NCI-H2107 treated with DMSO at 0.1 percent for 48 hours (cell line): ENCODE measurements at regions not wholly inside any gene's neighbourhood (a gene's known extent, or its start where the extent isn't known, plus 50 kb on each side); places are given as distances from the start of the nearest gene placed in this dataset.

Experiments used
- DNase-seq: peaks from one replicate; lab custom pipeline; 2025; ENCODE audit not compliant: unreplicated experiment; lab: John Stamatoyannopoulos, UW

DNA sequence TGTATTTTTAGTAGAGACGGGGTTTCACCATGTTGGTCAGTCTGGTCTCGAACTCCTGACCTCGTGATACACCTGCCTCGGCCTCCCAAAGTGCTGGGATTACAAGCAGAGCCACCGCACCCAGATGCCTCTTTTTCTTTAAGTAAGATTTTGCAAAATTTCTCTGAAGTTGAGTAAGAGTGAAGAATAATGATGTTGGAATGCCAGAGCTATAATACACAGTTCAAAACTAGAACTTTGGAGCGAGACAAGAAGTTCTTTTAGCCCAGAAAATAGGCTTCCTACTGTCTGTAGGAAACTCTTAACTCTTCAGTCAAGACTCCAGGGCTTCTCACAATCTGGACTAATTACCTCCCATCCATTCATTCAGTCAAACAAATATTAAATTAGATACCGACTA is 51.4 kb downstream of the MARCHF4 start:
- DNase-seq, result no peak

DNA sequence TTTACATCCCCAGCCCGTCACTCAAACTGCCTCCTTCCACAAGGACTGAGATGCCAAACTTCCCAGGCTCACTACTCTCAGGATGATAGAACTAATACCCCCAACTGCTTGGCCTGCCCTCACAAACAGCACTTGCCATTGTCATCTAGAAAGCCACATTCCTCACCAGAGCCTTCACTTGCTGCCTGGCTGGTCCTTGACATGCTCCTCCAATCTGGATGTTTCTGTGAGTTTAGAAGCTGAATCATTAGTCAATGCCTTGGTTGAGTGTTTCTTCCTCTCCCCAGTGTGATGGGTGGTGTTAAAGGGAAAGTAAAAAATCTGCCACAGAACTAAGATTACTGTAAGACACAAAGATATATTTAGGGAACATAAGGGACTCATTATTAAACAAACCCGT is 52.5 kb downstream of the MARCHF4 start:
- DNase-seq, result no peak

DNA sequence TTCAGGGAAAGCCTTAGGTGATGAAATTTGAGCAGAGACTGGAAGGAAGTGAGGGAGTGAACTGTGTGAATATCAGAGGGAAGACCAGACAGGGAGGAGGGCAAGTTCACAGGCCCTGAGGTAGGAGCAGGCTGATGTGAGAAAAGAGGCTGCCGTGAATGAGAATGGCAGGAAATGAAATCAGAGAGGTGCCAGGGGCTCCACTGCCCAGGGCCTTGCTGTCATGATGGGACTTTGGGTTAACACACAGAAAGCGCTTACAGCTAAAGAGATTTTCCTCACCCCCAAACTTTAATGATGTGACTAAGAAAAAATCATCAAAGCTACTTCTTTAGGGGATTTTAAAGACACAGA is 53.8 kb downstream of the MARCHF4 start:
- DNase-seq, result no peak

DNA sequence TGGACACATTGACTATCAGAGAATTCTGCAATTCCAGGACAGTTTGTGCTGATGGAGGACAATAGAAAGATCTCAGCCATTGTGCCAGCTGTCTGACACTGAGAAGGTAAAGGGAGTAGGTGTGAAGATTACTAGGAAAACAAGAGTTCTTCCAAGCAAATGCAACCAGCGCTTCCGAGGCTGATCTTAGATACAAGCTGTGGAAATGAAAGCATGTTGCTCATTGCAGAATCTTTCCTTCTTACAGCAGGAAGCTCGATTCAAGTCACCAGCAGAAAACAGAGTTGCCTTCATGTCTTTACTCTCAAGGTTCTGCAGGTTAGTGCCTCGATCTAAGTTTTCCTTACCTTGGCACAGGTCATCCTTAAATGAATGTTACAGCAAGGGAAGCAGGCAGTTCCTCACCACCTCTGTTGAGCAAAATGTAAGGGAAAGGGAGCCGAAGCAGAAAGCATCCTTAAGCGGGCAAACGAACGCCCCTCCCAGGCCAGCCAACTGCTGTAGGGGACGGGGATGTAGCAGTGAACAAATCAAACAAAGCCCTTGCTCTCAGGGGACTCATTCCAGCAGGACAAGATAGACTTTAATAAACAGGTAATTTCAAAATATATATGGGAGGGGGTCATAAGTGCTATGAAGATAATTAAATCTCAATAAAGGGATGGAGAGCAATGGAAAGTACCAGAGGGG is 54.3 kb downstream of the MARCHF4 start:
- no peak for DNase-seq

DNA sequence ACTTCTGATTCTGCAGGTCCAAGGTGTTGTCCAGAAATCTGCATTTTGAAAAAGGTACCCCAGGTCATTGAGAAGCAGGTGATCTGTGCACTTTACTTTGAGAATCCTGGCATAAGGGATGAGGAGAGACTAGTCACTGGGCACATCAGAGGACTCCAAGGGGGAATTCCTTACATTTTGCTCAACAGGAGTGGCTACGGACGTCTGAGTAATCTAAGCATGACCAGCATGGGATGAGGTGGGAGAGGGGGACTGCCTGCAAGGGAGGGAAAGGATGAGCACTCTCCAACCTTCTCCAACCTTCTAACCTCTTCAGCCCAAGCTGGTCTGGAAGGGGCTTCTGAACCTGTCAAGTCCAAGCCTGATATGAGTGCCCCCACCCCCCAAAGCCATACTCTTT is 55.5 kb downstream of the MARCHF4 start:
- no peak for DNase-seq

DNA sequence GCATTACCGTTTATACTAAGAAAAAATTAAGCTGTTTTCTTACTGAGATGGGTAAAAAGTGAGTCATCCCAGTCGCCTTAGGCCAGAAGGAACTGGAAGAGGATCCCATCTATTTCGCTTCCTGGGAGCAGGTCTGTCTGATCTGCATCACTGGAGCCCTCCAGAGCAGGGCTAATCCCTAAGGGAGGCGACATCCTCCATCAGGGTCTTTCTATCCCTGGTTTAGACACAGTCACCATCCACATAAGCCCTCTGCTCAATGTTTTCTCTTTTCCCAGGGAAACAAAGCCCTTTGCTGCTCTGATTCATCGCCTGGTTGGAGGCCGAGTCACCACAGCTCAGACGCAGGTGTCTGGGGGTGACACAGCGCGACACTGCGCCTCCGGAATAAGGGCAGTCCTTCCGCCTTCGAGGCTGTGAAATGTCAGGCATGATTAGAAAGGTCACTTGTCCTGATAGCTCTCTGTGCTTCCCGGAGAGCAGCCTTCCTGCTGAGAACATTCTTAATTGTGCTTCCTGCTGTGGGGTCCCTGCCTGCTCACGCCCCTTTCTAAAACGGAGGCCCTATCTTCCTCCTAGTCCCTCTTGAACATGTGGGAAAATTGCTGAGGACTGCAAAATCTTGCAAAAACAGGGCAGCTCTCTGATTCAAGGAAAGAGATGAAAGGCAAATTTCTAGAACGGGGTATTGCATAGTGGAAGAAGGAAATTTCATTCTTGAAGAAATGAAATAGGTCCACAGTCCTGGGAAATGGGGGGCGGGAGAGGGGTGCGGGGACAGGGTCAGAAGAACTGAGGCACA is 56.3 kb downstream of the MARCHF4 start:
- no peak for DNase-seq

DNA sequence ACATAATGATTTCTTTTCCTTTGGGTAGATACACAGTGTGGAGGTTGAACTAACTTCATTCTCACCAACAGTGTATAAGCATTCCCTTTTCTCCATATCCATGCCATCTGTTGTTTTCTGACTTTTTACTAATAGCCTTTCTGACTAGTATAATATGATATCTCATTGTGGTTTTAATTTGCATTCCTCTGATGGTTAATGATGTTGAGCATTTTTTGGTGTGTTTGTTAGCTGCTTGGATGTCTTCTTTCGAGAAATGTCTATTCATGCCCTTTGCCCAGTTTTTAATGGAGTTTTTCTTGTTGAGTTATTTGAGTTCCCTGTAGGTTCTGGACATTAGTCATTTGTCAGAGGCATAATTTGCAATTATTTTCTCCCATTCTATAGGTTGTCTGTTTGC is 59.8 kb downstream of the MARCHF4 start:
- DNase-seq, result no peak

DNA sequence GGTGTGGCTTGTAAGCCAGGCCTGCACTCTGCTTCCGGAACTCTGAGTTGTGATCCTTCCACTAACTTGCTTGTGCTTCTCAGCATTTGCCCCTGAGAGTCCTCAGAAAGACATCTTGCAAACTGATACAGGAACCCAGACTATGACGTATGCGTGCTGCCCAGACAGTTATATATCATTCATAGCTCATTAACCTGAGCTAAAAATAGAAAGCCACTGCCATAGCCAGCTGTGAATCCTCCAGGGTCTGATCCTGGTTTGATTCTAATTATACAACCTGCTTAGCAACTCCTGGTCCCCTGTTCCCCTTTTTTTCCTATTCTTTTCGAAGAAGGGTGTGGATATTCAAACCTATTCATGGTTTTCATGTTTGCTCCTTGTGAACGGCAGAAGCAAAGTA is 63.7 kb downstream of the MARCHF4 start:
- peak; percentile 26 for DNase-seq

DNA sequence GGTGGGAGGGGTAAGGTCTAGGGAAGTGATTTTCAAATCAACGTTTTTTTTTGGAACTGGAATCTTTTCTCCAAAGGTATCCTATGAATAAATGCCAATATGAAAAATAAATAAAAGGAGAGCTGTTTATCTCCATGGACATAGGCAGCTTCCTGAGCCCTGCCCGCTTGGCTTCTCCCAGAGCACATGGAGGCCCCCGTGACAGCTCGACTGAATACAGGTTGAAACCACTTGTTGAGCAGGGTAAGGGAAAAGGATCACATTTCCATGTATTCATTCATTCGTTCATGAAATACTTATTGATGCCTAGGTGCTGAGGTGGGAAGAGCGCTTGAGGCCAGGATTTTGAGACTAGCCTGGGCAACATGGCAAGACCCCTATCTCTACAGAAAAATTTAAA is 64.8 kb downstream of the MARCHF4 start:
- no peak for DNase-seq

DNA sequence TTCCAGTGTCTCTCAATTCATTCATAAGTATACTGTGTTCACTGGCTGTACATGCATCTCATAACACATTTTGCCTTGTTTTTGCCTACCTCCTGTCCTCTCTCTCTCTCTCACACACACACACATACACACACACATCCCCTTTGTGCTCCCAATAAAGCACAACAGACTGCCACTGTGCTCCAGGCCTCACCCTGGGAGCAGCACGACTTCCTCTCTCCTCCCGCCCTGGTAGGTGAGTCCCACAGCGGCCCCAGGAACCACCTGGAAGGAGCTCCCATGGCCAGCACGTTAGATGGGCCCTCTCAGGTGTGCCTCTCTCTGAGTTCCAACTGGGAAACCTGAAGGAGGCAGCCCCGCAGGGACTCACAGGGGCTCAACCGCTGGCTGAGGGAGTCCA is 65.4 kb downstream of the MARCHF4 start:
- no peak for DNase-seq

DNA sequence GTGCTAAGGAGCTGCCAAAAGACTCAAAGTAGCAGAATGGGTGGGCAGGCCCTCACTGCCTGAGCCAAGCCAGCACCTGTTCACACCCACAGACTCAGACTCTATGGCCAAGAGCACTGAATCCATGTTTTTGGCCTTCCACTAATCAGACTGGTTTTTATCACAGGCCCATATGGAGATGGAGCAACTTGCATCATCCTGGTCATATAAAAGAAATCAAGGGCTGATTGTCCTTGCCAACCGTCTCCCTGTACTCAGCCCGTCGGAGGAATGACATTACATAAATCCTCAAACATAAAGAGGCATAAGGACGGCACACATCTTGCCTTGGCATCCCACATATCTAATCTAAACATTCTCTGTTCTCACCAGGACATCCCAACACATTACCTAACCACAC is 66.7 kb downstream of the MARCHF4 start:
- no peak for DNase-seq

DNA sequence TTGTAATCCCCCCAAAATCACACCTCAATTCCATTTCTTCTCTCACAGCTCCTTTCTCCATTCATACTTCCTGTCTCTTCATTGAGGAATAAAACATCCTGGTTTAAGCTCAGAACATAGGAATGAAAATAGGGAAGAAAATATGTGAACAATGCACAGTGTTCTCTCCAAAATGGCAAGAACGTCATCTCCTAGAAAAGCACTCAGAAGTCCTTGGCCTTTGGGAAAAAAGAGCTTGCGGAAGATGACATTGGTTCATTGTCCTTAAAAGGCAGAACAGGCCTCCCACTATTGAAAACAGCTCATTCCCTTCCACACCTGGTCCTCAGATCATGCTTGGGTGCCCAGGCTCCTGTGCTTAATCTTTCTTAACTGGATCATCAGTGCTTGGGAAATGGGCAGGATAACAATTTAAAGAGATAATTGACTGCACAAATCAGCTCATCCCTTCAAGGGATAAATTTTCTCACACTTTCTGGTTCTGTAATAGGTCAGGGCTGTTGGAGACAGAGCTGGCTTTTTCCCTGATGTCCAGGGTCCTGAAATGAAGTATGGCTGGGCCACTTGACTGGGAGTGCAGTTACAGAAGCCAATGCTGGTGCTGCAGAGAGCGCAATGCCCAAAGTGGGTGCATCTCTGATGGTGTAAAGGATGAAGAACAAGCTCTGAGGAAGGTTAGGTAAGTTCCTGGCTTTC is 69.2 kb downstream of the MARCHF4 start:
- no peak for DNase-seq

DNA sequence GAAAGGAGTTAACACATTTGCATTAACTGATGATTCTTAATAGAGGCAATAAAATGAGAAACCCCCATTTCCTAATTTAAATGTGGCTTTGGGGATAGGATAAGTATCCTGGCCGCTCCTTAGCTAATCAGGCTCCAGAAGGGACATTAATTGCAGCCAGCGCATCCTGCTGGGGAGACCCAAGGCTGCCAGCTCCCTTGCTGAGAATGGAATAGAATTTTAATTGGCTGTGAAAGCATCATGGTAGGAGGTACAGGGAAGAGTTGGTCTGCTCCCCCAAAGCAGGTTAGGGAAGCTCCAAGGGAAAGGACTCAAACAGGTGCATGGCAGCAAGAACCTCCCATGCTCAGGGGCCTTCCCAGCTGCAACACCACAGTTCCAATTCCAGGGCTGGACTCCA is 71.4 kb downstream of the MARCHF4 start:
- DNase-seq, result no peak

DNA sequence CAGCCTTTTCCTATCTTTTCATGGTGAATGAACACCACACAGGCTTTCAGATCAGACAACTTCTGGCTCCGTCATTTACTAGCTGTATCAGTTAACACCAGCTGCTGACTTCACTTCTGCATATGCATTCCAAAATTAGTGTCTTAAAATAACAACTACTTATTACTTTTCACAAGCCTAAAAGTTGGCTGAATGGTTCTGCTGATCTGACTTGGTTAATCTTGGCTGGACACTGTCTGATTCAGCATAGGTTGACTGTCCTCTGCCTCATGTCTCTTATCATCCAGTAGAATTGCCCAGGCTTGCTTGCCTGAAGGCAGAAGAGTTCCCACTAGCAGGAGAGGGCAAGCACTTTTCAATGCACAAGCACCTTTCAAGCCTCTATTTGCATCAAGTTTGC is 72.7 kb downstream of the MARCHF4 start:
- no peak for DNase-seq

DNA sequence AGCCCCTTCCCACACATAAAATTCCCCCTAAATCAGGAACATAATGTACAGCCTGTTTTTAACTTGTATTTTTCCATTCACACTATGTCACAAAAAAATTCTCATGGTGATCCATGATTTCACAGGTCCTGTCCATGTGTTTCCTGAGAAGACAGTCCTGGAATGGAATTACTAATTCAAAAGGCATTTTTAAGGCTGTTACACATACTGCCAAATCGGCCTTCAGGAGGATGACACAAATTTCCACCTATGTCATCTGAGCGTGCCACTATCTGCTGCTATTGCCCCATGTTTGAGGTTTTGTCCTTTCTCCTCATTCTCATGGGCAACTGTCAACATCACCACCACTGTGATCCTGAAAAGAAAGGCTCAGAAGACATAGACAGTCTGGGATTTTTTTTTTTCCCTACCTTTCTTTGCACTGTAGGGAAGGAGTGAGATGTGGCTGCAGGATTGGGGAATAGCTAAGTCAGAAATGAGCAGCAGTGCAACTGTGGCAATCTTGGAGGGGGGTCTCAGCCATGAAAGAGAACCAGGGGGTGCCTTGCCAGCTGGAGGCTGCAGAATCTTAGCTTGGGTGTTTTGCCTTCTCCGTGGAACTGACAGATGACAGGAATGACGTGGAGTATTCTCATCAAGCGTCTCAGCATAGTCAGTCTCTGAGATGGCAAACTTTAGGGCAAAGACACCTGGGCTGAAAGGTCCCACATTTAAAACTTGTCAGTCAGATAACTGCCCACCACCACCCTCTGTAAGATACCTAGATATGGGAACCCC is 73.4 kb downstream of the MARCHF4 start:
- no peak for DNase-seq

DNA sequence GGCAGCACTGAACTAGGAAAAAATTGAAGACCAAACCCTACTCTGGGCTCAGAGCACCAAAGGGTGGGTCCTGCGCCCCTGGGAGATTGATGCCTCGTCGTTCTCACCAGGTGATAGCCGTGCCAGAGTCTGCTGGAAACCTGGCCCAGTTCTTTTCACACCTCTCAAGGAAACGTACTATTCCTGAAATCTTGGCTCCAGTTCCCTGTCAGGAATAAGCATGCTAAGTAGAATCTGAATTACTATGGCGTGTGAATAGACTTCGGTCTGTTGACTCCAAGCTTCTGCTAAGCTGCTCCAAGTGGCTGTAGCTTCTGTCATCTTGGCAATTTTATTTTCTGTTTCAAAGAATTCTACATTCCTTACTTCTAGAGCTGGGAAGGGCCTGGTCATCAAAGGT is 75.4 kb downstream of the MARCHF4 start:
- DNase-seq, result no peak

DNA sequence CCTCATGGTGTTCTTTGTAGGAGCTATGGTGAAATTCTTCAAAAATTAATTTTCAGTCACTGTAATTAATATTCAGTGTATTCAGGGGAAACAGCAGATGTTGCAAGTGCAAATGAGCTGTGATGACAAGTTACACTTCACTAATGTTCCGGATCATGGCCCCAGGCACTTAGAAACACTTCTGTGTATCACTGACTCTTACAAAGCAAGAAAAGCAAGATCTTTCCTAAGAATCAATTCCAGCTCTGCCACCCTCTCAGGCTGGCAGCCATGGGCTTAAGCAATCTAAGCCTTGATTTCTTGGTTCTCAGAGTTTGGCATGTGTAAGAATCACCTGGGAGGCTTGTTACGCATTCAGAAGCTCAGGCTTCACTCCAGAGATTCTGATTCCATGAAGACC is 78.0 kb downstream of the MARCHF4 start:
- DNase-seq, result no peak

DNA sequence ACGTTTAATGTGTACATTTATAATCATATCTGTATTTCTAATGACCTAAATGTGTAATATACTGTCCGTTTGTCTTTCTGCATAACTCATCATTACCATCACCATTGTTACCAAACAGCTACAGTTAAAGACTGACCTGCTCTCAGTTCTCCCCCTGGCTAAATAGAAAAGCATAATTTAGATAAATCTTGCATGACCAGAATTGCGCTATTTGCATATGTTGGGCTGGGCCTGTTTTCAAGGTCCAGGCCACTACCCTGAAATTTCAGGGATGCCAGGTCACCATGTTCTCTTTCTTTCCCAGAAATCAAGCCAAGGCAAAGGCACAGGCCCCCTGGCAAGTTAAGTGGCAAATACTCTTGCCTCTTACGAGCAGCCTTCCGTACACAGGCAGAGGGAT is 78.4 kb downstream of the MARCHF4 start:
- DNase-seq, result no peak

DNA sequence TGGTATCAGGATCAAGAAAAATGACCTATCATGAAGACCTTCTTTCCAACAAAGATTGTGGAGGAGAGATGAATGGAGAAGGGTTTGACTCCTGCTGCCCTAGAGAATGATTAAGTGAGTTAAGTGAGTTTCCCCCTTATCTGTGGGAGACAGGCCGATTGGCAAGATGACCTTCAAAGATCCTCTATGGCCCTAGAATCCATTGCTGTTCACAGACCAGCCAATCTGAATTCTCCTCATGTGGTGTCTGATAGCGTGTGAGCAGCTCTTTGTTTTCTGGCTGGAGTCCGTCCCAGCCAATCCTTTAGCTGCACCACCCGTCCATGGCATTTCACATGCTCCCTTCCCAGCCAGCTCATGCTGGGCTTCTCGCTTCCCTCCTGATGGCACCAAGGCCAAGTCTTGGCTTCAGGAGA is 79.4 kb downstream of the MARCHF4 start:
- no peak for DNase-seq

DNA sequence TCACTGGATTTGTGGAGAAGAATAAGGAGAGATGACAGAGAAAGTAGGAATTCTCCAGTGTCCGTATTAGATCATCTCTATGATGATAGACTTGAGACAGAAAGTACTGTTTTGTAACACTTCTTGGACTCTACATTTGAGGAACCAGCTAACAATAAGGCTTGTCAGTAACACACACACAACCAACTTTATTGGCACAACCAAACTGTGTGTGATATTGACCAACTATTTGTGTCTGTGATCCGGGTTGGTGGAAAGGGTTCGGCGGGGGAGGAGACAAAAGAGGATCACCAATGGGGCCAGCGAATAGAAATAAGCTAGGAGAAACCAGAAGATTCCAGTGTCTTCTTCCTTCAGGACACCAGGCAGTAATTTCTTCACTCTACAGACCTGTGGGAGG is 79.8 kb downstream of the MARCHF4 start:
- DNase-seq, result no peak

DNA sequence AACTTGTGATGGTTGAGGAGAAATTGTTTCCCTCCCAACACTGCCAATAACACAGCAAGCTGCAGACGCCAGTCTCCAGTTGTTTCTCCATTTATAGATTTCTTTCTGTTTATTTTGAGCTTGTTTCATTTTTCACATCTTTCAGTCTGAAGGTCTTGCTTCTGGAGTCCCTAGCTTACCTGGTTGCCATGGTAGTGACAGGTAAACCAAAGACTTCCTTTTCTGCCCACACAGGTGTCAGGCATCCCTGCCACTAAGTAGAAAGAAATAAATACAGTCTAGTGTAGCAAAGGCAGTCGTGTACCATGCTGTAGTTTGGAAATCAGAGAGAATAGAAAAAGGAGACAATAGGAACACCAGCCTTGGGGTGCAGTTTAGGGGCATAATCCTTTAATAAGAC is 82.8 kb downstream of the MARCHF4 start:
- DNase-seq, result no peak

DNA sequence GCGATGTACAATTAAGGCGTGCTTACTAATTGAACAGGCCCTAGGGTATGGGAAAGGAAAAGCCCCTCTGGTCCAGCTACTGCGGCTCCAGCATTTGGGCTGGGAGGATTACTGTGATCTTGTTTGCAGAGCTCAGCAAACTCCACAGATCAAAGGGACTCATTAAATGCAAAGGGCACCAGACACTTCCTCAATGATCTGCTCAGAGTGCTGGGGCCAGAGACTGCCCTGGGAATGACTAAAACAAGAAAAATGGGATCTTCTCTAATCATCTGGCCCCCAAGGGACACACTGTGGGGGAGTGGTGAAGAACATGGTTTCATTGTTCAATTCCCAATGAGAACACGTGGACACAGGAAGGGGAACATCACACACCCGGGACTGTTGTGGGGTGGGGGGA is 85.0 kb downstream of the MARCHF4 start:
- DNase-seq, result no peak
